SK-N-MC (cell line): ENCODE measurements at regions not wholly inside any gene's neighbourhood (a gene's known extent, or its start where the extent isn't known, plus 50 kb on each side); places are given as distances from the start of the nearest gene placed in this dataset.

Source experiments
- DNase-seq: peaks from one replicate; pipeline ENCODE4 v3.0.0-alpha.2; 2011; ENCODE audit warnings: low read depth, low spot score
- H3K27ac ChIP-seq: fragments of 200-600 bp; sonication (generic); 2 replicates; pipeline ENCODE4 v1.5.1; 2016; ENCODE audit warnings: mixed run types
- H3K36me3 ChIP-seq: fragments of 200-600 bp; sonication (generic); 2 replicates; pipeline ENCODE4 v1.6.1; 2017; ENCODE audit warnings: antibody characterized with exemption, low read length, mixed read lengths; ENCODE audit not compliant: insufficient read depth
- H3K4me3 ChIP-seq: fragments of 200-600 bp; sonication (generic); 2 replicates; pipeline ENCODE4 v1.5.1; 2016
- H3K9ac ChIP-seq: fragments of 200-600 bp; sonication (generic); 2 replicates; pipeline ENCODE4 v1.8.0; 2017; ENCODE audit warnings: mixed run types, mixed read lengths; ENCODE audit not compliant: insufficient read length
- H3K9me3 ChIP-seq: fragments of 200-600 bp; sonication (generic); 2 replicates; pipeline ENCODE4 v1.6.1; 2017; ENCODE audit warnings: low read depth, mild to moderate bottlenecking, antibody characterized with exemption, low read length, moderate library complexity, mixed read lengths
- EZH2 ChIP-seq: fragments of 200-600 bp; sonication (generic); IDR thresholded peaks from one replicate; pipeline ENCODE4 v1.6.1; 2017; ENCODE audit warnings: antibody characterized with exemption
- FOXP2 ChIP-seq: optimal IDR thresholded peaks from 2 replicates; pipeline ENCODE3; 2011; ENCODE audit warnings: mild to moderate bottlenecking, moderate library complexity; ENCODE audit not compliant: insufficient read depth; ENCODE audit errors: extremely low read length, control extremely low read depth
- POLR2AphosphoS5 ChIP-seq: IDR thresholded peaks from 2 replicates; pipeline ENCODE4 v1.6.1; 2012; ENCODE audit warnings: mild to moderate bottlenecking, low read depth, low read length, borderline replicate concordance

DNA sequence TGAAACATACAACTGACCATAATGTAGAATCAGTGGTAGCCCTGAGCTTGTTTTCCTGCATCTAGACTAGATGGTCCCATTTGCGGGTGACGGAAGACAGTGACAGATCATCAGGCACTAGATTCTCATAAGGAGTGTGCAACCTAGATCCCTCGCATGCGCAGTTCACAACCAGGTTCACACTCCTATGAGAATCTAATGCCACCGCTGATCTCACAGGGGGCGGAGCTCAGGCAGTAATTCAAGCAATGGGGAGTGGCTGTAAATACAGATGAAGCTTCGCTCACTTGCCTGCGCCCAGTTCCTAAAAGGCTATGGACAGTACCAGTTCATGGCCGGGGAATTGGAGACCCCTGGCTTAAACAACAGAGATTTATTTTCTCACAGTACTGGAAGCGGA is 656.3 kb downstream of the HS3ST4 start:
- Histone ChIP-seq H3K36me3 (no peaks in the 10 kb centered on the region), H3K27ac (no peak overlapping the region), H3K9ac (no peak overlapping the region), H3K9me3 (no peaks in the 10 kb centered on the region), H3K4me3 (no peak overlapping the region)
- no peak for TF ChIP-seq POLR2AphosphoS5
- TF ChIP-seq EZH2, result no peak
- TF ChIP-seq FOXP2, result no peak
- no peak for DNase-seq

DNA sequence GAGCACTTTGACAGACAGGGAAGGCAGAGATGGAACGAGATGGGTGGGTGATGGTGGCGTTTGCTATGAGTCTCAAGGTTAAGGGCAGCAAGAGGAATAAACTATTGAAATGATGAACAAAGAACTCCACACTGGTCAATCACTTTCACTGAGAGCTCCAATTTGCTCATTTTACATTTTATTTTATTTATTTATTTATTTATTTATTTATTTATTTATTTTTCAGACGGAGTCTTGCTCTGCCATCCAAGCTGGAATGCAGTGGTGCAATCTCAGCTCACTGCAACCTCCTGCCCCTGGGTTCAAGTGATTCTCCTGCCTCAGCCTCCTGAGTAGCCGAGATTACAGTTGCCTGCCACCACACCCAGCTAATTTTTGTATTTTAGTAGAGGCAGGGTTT is 669.1 kb downstream of the HS3ST4 start:
- Histone ChIP-seq H3K4me3 (no peak overlapping the region), H3K36me3 (no peaks in the 10 kb centered on the region), H3K9me3 (no peaks in the 10 kb centered on the region), H3K27ac (no peak overlapping the region), H3K9ac (no peak overlapping the region)
- no peak for DNase-seq
- no peak for TF ChIP-seq POLR2AphosphoS5
- TF ChIP-seq FOXP2, result no peak
- no peak for TF ChIP-seq EZH2

DNA sequence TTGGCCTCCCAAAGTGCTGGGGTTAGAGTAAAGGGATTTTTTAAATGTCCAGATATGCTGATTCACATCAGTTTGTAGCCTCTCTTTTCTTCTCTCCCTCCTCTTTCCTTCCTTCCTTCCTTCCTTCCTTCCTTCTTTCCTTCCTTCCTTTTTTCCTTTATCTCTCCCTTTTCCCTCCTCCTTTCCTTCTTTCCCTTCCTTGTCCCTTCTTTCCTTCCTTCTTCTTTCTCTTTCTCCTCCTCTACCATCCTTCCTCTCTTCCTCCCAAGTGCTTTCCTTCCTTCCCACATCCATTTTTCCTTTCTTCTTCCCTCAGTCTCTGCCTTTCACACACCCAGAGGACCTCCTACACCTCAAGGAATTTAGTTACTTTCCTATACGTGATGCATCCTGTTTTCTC is 671.8 kb downstream of the HS3ST4 start:
- no peaks in the 10 kb centered on the region for H3K36me3 ChIP-seq
- H3K9me3 ChIP-seq, result no peaks in the 10 kb centered on the region
- H3K4me3 ChIP-seq, result no peak overlapping the region
- no peak for TF ChIP-seq POLR2AphosphoS5
- no peak for TF ChIP-seq EZH2
- no peak for TF ChIP-seq FOXP2
- no peak overlapping the region for H3K9ac ChIP-seq
- no peak overlapping the region for H3K27ac ChIP-seq
- no peak for DNase-seq

DNA sequence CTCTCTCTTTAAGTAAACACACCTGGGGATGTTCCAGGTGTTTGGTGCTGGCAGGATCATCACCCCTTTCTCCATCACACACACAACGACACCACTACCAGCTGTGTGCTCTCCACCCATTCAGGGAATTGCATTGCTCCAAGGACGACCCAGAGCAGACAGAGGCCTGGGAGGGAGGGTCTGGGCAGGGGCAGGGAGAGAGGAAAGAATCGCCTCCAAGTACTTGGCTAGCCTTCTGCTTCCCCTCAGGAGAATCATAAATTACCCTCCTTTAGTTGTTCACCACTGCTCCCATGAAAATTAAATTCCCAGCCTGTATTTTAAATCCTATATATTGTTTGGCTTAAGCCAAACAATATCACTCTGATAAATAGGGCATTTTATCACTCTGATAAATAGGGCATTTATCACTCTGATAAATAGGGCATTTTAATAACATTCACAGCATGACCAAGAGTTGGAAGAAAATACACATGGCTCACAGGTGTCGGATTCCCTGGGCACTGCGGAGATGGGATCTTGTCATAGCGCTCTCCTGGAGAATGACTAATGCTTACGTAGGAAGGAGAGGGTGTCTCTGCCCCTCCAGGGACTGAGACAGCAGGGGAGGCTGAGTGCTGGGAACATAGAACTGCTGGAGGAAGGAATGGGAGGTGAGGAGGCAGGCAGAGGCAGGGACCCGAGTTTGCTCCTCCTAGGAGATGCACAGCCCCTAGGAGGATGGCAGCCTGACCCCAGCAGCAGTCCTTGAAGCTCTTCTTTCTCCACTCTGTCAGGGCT is 673.6 kb downstream of the HS3ST4 start:
- H3K36me3 ChIP-seq, result no peaks in the 10 kb centered on the region
- TF ChIP-seq POLR2AphosphoS5, result no peak
- no peak for TF ChIP-seq EZH2
- no peak for TF ChIP-seq FOXP2
- no peak overlapping the region for H3K27ac ChIP-seq
- no peak overlapping the region for H3K9ac ChIP-seq
- no peak overlapping the region for H3K4me3 ChIP-seq
- DNase-seq, result no peak
- H3K9me3 ChIP-seq, result no peaks in the 10 kb centered on the region

DNA sequence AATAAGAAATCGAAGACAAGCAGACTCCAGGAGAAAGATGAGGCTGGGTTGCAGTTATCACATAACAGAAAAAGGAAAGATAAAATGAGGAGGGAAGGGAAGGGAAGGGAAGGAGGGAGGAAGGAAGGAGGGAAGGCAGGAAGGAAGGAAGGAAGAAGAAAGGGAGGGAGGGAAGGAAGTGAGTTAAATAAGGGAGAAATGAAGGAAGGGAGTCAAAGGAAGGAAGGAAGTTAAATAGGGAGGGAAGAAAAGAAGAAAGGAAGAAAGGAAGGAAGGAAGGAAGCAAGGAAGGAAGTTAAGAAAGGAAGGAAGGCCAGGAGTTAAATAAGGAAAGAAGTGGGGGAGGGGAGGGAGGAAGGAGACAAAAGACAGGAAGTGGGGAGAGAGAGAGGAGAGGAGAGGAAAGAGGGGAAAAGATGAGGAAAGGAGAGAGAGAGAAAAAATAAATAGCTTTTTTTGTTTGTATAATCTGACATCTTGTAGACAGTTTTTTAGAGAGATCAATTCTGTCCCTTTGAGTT is 679.6 kb downstream of the HS3ST4 start:
- no peaks in the 10 kb centered on the region for H3K36me3 ChIP-seq
- H3K27ac ChIP-seq, result peak overlapping the region; percentile 50; the same call in 1 of the 2 replicates
- H3K4me3 ChIP-seq, result no peak overlapping the region
- H3K9me3 ChIP-seq, result no peaks in the 10 kb centered on the region
- DNase-seq, result no peak
- H3K9ac ChIP-seq, result no peak overlapping the region
- no peak for TF ChIP-seq FOXP2
- no peak for TF ChIP-seq POLR2AphosphoS5
- TF ChIP-seq EZH2, result no peak

DNA sequence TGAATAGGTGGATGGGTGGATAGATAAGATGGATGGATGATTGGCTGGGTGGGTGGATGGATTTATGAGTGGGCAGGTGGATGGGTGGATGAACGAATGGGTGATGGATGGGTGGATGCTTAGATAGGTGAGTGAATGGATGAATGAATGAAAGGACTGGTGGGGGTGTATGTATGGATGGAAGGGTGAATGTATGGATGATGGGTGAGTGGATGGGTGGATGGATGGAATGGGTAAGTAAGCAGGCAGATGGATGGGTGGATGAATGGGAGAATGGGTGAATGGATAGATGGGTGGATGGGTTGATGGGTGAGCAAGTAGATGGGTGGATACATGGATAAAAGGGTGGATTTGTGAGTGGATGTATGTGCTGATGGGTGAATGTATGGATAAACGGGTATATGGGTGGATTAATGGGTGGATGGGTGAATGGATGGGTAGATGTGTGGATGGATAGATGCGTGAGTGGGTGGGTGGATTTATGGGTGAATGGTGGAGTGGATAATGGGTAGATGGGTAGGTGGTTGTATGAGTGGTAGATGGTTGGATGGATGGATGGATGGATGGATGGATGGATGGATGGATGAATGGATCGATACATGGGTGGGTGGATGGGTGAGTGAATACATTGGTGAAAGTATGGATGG is 682.6 kb downstream of the HS3ST4 start:
- Histone ChIP-seq H3K9ac (no peak overlapping the region), H3K4me3 (no peak overlapping the region), H3K9me3 (no peaks in the 10 kb centered on the region), H3K36me3 (no peaks in the 10 kb centered on the region), H3K27ac (no peak overlapping the region)
- TF ChIP-seq POLR2AphosphoS5, result no peak
- TF ChIP-seq FOXP2, result no peak
- no peak for TF ChIP-seq EZH2
- DNase-seq, result no peak

DNA sequence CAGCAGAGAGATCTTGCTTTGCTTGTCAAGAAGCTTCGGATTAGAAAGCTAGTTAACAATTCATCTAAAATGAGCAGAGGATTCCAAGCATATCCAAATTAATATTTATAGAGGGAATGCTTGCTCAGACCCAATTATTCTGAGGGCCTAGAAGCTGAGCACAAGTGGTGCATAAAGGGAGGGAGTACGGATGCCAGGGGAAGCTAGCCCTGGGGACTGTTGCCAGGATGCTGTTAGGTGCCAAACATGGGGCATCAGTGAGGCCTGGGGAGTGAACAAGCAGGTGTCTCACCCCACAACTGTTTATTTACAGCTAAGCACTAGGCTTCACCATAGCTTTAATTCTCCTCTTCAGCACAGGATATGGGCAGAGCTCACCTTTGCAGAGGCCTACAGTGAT is 684.1 kb upstream of the C16orf82 start:
- Histone ChIP-seq H3K9me3 (no peaks in the 10 kb centered on the region), H3K36me3 (no peaks in the 10 kb centered on the region), H3K9ac (no peak overlapping the region), H3K27ac (no peak overlapping the region), H3K4me3 (no peak overlapping the region)
- no peak for DNase-seq
- TF ChIP-seq EZH2, result no peak
- TF ChIP-seq POLR2AphosphoS5, result no peak
- no peak for TF ChIP-seq FOXP2

DNA sequence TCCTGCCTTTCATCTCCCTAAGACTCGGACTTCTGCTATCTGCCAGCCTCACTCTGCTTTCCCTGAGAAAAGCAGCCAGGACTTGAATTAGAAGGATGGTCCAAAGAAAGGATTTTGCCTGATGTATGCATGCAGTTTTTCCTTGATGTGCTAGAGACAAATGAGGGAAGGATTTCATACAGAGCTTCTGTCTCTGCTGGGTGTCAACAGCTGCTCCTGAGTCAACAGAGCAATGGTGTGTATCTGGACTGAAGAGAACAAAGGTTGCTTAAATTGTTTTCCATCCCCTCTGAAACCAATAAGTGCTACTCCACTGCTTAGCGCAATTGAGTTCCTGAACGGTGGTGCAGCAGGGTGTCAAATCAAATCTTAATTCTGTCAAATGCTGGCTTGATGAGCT is 680.6 kb upstream of the C16orf82 start:
- Histone ChIP-seq H3K9ac (no peak overlapping the region), H3K4me3 (no peak overlapping the region), H3K36me3 (no peaks in the 10 kb centered on the region), H3K27ac (no peak overlapping the region), H3K9me3 (no peaks in the 10 kb centered on the region)
- TF ChIP-seq POLR2AphosphoS5, result no peak
- TF ChIP-seq EZH2, result no peak
- TF ChIP-seq FOXP2, result no peak
- no peak for DNase-seq

DNA sequence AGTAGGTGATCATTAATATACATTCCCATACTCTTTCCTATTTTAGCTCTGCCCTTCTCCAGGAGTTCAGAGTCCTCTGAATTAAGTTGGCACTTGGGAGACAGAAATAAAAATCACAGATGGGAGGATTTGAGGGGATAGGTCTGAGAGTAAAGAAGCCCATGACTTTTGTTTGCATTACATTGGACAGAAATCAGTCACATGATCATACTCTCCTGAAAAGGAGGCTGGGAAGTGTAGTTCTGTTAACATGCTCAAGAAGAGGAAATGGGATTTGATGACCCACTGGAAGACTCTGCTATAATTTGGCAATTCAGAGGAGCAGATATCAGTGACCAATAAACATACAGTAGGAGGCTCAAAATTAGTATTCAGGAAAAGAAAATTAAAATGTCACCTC is 674.9 kb upstream of the C16orf82 start:
- no peak overlapping the region for H3K27ac ChIP-seq
- no peak overlapping the region for H3K9ac ChIP-seq
- H3K9me3 ChIP-seq, result no peaks in the 10 kb centered on the region
- TF ChIP-seq POLR2AphosphoS5 (no peak), EZH2 (no peak), FOXP2 (no peak)
- DNase-seq, result no peak
- no peak overlapping the region for H3K4me3 ChIP-seq
- no peaks in the 10 kb centered on the region for H3K36me3 ChIP-seq
